ENCODE measurements at regions not wholly inside any gene's neighbourhood (a gene's known extent, or its start where the extent isn't known, plus 50 kb on each side); places are given as distances from the start of the nearest gene placed in this dataset.
"Not testable (repeated sequence)": the region's sequence is repeated elsewhere in the genome, so short reads cannot be mapped to it uniquely, and the experiment has no call there.

- Mint-ChIP-seq H3K27ac (no peak overlapping the region), H3K36me3 (peaks cover 4% of the 10 kb centered on the region), H3K9me3 (peaks cover 8 to 18% (median 15%) of the 10 kb centered on the region in 3 donors), H3K4me3 (no peak overlapping the region), H3K4me1 (no peaks in the 10 kb centered on the region), H3K27me3 (peaks cover 7 to 9% of the 10 kb centered on the region in 2 donors)
- POLR2A ChIA-PET = no interaction called here
- no peaks in the 10 kb centered on the region for H3K9me3 ChIP-seq
- no peak for DNase-seq
- CTCF ChIA-PET = no interaction called here
- H3K4me3 ChIP-seq (ENCODE audit: control insufficient read depth in 1 of 2, extremely low read depth in 1 of 2, low read length in 1 of 2) = no peak overlapping the region
- H3K27ac ChIP-seq (ENCODE audit: low read length) = no peak overlapping the region
- H3K27me3 ChIP-seq (replicated peaks in 1 of 2; ENCODE audit: control insufficient read depth in 2 of 2, extremely low read depth in 1 of 2, insufficient read depth in 2 of 2, low read length in 1 of 2) = peaks cover 0 to 24% of the 10 kb centered on the region in 2 experiments
- ATAC-seq (replicated peaks in 1 of 4) = no peak
- no peaks in the 10 kb centered on the region for H3K4me1 ChIP-seq (ENCODE audit: control insufficient read depth in 1 of 2, extremely low read depth in 1 of 2, insufficient read depth in 2 of 2, low read length in 2 of 2)
- peaks cover 0 to 6% of the 10 kb centered on the region in 2 donors for H3K36me3 ChIP-seq (ENCODE audit: control insufficient read depth in 2 of 2, extremely low read depth in 1 of 2, insufficient read depth in 1 of 2, low read length in 1 of 2)
- WGBS (ENCODE audit: insufficient coverage) = 83% methylated on average over 18 of the region's 22 CpGs
Measured at GRCh38 chr12:124217508-124218242, 77.2 kb upstream of the RFLNA start.

GRCh38 chr12:124218243-124218560 lies 76.7 kb upstream of the RFLNA start:
- Histone ChIP-seq H3K4me3 (ENCODE audit: control insufficient read depth in 1 of 2, extremely low read depth in 1 of 2, low read length in 1 of 2) (no peak overlapping the region), H3K9me3 (no peaks in the 10 kb centered on the region), H3K27ac (ENCODE audit: low read length) (no peak overlapping the region), H3K27me3 (replicated peaks in 1 of 2; ENCODE audit: control insufficient read depth in 2 of 2, extremely low read depth in 1 of 2, insufficient read depth in 2 of 2, low read length in 1 of 2) (peaks cover 0 to 27% of the 10 kb centered on the region in 2 experiments), H3K4me1 (ENCODE audit: control insufficient read depth in 1 of 2, extremely low read depth in 1 of 2, insufficient read depth in 2 of 2, low read length in 2 of 2) (peaks cover 0 to 3% of the 10 kb centered on the region in 2 experiments), H3K36me3 (ENCODE audit: control insufficient read depth in 2 of 2, extremely low read depth in 1 of 2, insufficient read depth in 1 of 2, low read length in 1 of 2) (peaks cover 0 to 6% of the 10 kb centered on the region in 2 donors)
- Mint-ChIP-seq H3K27me3 (peaks cover 9% of the 10 kb centered on the region in 2 donors), H3K4me3 (no peak overlapping the region), H3K27ac (no peak overlapping the region), H3K9me3 (peaks cover 8 to 18% (median 15%) of the 10 kb centered on the region in 3 donors), H3K36me3 (peaks cover 4% of the 10 kb centered on the region), H3K4me1 (peaks cover 0 to under 1% (median 0%) of the 10 kb centered on the region in 3 donors)
- CTCF ChIA-PET = no interaction called here
- DNase-seq = no peak
- WGBS (ENCODE audit: insufficient coverage) = no CpG with 5 or more reads among the region's 1 CpG
- POLR2A ChIA-PET = no interaction called here
- ATAC-seq (replicated peaks in 1 of 4) = no peak

DNA sequence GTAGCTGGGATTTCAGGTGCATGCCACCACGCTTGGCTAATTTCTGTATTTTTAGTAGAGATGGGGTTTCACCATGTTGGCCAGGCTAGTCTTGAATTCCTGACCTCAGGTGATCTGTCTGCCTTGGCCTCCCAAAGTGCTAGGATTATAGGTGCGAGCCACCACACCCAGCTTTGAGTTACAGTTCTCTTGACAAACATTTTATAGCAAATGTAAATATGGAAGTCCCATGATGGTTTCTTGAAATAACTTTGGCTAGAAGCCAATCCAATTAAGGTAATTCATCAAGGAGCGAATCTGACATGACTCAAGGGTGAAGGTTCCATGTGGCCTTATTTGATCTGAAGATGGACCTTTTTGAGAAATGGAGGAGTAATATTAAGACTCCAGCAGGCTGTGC lies 76.2 kb upstream of the RFLNA start:
- ATAC-seq (replicated peaks in 1 of 4); H3K4me3 ChIP-seq (ENCODE audit: control insufficient read depth in 1 of 2, extremely low read depth in 1 of 2, low read length in 1 of 2); H3K27me3 Mint-ChIP-seq; H3K9me3 ChIP-seq; H3K36me3 ChIP-seq (ENCODE audit: control insufficient read depth in 2 of 2, extremely low read depth in 1 of 2, insufficient read depth in 1 of 2, low read length in 1 of 2); DNase-seq; H3K4me1 ChIP-seq (ENCODE audit: control insufficient read depth in 1 of 2, extremely low read depth in 1 of 2, insufficient read depth in 2 of 2, low read length in 2 of 2); H3K27ac Mint-ChIP-seq; POLR2A ChIA-PET; H3K4me3 Mint-ChIP-seq; CTCF ChIA-PET; H3K36me3 Mint-ChIP-seq; H3K4me1 Mint-ChIP-seq; H3K27ac ChIP-seq (ENCODE audit: low read length): not testable (repeated sequence)
- peaks cover 0 to 31% of the 10 kb centered on the region in 2 experiments for H3K27me3 ChIP-seq (replicated peaks in 1 of 2; ENCODE audit: control insufficient read depth in 2 of 2, extremely low read depth in 1 of 2, insufficient read depth in 2 of 2, low read length in 1 of 2)
- H3K9me3 Mint-ChIP-seq = peaks cover 8 to 13% (median 11%) of the 10 kb centered on the region in 3 donors
- WGBS (ENCODE audit: insufficient coverage) = 91% methylated on average over 1 of the region's 3 CpGs

GRCh38 chr12:124222368-124223245 lies 72.3 kb upstream of the RFLNA start:
- H3K27ac ChIP-seq (ENCODE audit: low read length) = no peak overlapping the region
- peaks cover 0 to 4% (median 4%) of the 10 kb centered on the region in 3 donors for H3K9me3 Mint-ChIP-seq
- no peaks in the 10 kb centered on the region for H3K36me3 Mint-ChIP-seq
- no peak overlapping the region for H3K27ac Mint-ChIP-seq
- ATAC-seq (replicated peaks in 1 of 4) = no peak
- H3K9me3 ChIP-seq = no peaks in the 10 kb centered on the region
- H3K4me3 Mint-ChIP-seq = no peak overlapping the region
- CTCF ChIA-PET = no interaction called here
- peaks cover 0 to 9% (median 0%) of the 10 kb centered on the region in 3 donors for H3K4me1 Mint-ChIP-seq
- POLR2A ChIA-PET = no interaction called here
- WGBS (ENCODE audit: insufficient coverage) = 74% methylated on average over 6 of the region's 14 CpGs
- H3K27me3 Mint-ChIP-seq = peaks cover 11% of the 10 kb centered on the region in 2 donors
- H3K4me1 ChIP-seq (ENCODE audit: control insufficient read depth in 1 of 2, extremely low read depth in 1 of 2, insufficient read depth in 2 of 2, low read length in 2 of 2) = peaks cover 0 to 3% of the 10 kb centered on the region in 2 experiments
- H3K4me3 ChIP-seq (ENCODE audit: control insufficient read depth in 1 of 2, extremely low read depth in 1 of 2, low read length in 1 of 2) = no peak overlapping the region
- DNase-seq = no peak
- peaks cover 0 to 20% of the 10 kb centered on the region in 2 experiments for H3K27me3 ChIP-seq (replicated peaks in 1 of 2; ENCODE audit: control insufficient read depth in 2 of 2, extremely low read depth in 1 of 2, insufficient read depth in 2 of 2, low read length in 1 of 2)
- no peaks in the 10 kb centered on the region for H3K36me3 ChIP-seq (ENCODE audit: control insufficient read depth in 2 of 2, extremely low read depth in 1 of 2, insufficient read depth in 1 of 2, low read length in 1 of 2)

DNA sequence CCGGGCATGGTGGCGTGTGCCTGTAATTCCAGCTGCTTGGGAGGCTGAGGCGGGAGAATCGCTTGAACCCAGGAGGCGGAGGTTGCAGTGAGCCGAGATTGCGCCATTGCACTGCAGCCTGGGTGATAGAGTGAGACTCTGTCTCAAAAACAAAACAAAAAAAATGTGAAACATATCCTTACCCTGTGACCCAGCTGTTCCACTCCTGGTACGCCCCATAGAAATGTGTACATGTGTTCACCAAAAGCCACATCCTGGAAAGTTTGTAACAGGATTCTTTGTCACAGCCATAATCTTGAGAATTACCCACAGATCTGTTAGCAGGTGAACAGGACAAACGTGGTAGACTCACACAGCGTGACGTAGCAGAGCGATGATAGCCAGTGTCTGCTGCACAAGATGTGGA lies 71.2 kb upstream of the RFLNA start:
- peaks cover 11% of the 10 kb centered on the region in 2 donors for H3K27me3 Mint-ChIP-seq
- POLR2A ChIA-PET; H3K36me3 ChIP-seq (ENCODE audit: control insufficient read depth in 2 of 2, extremely low read depth in 1 of 2, insufficient read depth in 1 of 2, low read length in 1 of 2); H3K36me3 Mint-ChIP-seq; H3K4me1 ChIP-seq (ENCODE audit: control insufficient read depth in 1 of 2, extremely low read depth in 1 of 2, insufficient read depth in 2 of 2, low read length in 2 of 2); H3K4me1 Mint-ChIP-seq; H3K4me3 Mint-ChIP-seq; CTCF ChIA-PET; H3K27ac ChIP-seq (ENCODE audit: low read length); H3K9me3 ChIP-seq; H3K27ac Mint-ChIP-seq; H3K4me3 ChIP-seq (ENCODE audit: control insufficient read depth in 1 of 2, extremely low read depth in 1 of 2, low read length in 1 of 2); H3K9me3 Mint-ChIP-seq: not testable (repeated sequence)
- 10% methylated on average over 7 of the region's 12 CpGs for WGBS (ENCODE audit: insufficient coverage)
- ATAC-seq (replicated peaks in 1 of 4) (peak in 2 of 4 experiments; percentile 27 to 38), DNase-seq (peak in 3 of 35 experiments; percentile 1 to 14 (median 4))
- peaks cover 0 to 26% of the 10 kb centered on the region in 2 experiments for H3K27me3 ChIP-seq (replicated peaks in 1 of 2; ENCODE audit: control insufficient read depth in 2 of 2, extremely low read depth in 1 of 2, insufficient read depth in 2 of 2, low read length in 1 of 2)

DNA sequence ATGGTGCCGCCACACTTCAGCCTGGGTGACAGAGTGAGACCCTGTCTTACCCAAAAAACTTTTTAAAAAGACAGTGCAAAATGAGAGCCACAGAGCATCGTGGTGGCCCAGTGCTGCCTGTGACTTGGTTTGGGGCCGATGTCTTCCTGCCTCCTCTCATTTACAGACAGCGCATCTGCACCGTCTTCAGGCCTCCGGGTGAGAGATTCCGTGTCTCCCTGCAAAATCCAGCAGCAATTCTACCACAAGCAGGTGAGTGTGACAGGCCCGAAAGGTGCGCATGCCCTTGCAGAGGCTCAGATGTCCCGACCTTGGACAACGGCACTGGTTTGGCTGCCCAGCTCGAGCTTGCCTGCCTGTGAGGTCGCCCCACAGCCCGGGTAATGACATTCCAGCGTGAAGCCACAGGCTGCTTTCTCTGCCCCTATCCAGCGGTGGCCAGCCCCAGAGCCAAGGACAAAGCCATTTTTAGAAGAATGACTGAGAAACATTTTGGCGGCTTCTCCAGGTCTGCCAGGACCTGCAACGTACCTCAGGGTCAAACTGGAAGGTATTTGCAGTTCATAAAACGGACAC lies 70.3 kb upstream of the RFLNA start:
- ChIA-PET CTCF (no interaction called here), POLR2A (no interaction called here)
- H3K27me3 ChIP-seq (replicated peaks in 1 of 2; ENCODE audit: control insufficient read depth in 2 of 2, extremely low read depth in 1 of 2, insufficient read depth in 2 of 2, low read length in 1 of 2) = peaks cover 0 to 26% of the 10 kb centered on the region in 2 experiments
- WGBS (ENCODE audit: insufficient coverage) = 79% methylated on average over 14 of the region's 19 CpGs
- no peaks in the 10 kb centered on the region for H3K36me3 ChIP-seq (ENCODE audit: control insufficient read depth in 2 of 2, extremely low read depth in 1 of 2, insufficient read depth in 1 of 2, low read length in 1 of 2)
- H3K4me1 Mint-ChIP-seq = peaks cover 0 to 9% (median 0%) of the 10 kb centered on the region in 3 donors
- no peaks in the 10 kb centered on the region for H3K36me3 Mint-ChIP-seq
- H3K9me3 Mint-ChIP-seq = peaks cover 0 to 4% (median 4%) of the 10 kb centered on the region in 3 donors
- H3K4me3 ChIP-seq (ENCODE audit: control insufficient read depth in 1 of 2, extremely low read depth in 1 of 2, low read length in 1 of 2) = no peak overlapping the region
- H3K4me3 Mint-ChIP-seq = no peak overlapping the region
- no peak overlapping the region for H3K27ac Mint-ChIP-seq
- no peak for ATAC-seq (replicated peaks in 1 of 4)
- peaks cover 11% of the 10 kb centered on the region in 2 donors for H3K27me3 Mint-ChIP-seq
- no peaks in the 10 kb centered on the region for H3K9me3 ChIP-seq
- DNase-seq = no peak
- H3K27ac ChIP-seq (ENCODE audit: low read length) = no peak overlapping the region
- H3K4me1 ChIP-seq (ENCODE audit: control insufficient read depth in 1 of 2, extremely low read depth in 1 of 2, insufficient read depth in 2 of 2, low read length in 2 of 2) = peaks cover 3 to 4% of the 10 kb centered on the region in 2 experiments

All from T-cell (primary cell).